Upper lobe of left lung (tissue), 4 donors: ENCODE measurements at regions not wholly inside any gene's neighbourhood (a gene's known extent, or its start where the extent isn't known, plus 50 kb on each side); places are given as distances from the start of the nearest gene placed in this dataset.

ENCODE experiments used
- EP300 ChIP-seq, 4 donors: sonication (generic); formaldehyde crosslinking; IDR thresholded peaks; one replicate each; pipeline ENCODE4 v1.5.1; 2017; ENCODE audit warnings: antibody characterized with exemption in 4 of 4, control low read depth in 2 of 4
- POLR2AphosphoS5 ChIP-seq, 2 donors: sonication (generic); formaldehyde crosslinking; IDR thresholded peaks; one replicate each; pipeline ENCODE4 v1.5.1; 2017; ENCODE audit warnings: antibody characterized with exemption in 2 of 2
- TF ChIP-seq, protein P1 (sequence below), 6 experiments: fragments of 450-650 bp in 4 of 6; fragments of 200-600 bp in 2 of 6; sonication (generic) in 2 of 6; IDR thresholded peaks; one replicate each; pipeline ENCODE4 v1.5.1; 2016 to 2019; ENCODE audit warnings: antibody characterized with exemption in 6 of 6

- TF ChIP-seq, protein P1, sequence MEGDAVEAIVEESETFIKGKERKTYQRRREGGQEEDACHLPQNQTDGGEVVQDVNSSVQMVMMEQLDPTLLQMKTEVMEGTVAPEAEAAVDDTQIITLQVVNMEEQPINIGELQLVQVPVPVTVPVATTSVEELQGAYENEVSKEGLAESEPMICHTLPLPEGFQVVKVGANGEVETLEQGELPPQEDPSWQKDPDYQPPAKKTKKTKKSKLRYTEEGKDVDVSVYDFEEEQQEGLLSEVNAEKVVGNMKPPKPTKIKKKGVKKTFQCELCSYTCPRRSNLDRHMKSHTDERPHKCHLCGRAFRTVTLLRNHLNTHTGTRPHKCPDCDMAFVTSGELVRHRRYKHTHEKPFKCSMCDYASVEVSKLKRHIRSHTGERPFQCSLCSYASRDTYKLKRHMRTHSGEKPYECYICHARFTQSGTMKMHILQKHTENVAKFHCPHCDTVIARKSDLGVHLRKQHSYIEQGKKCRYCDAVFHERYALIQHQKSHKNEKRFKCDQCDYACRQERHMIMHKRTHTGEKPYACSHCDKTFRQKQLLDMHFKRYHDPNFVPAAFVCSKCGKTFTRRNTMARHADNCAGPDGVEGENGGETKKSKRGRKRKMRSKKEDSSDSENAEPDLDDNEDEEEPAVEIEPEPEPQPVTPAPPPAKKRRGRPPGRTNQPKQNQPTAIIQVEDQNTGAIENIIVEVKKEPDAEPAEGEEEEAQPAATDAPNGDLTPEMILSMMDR (IDR thresholded peaks at IDR 0.05): no peak
- TF ChIP-seq POLR2AphosphoS5 (IDR thresholded peaks at IDR 0.05): no peak
- TF ChIP-seq EP300 (IDR thresholded peaks at IDR 0.05): no peak
Measured at GRCh38 chr3:194995922-194996321, 275.0 kb downstream of the XXYLT1 start.
